GM12878 (cell line): ENCODE measurements at regions not wholly inside any gene's neighbourhood (a gene's known extent, or its start where the extent isn't known, plus 50 kb on each side); places are given as distances from the start of the nearest gene placed in this dataset.

Source experiments
- ATAC-seq: fragments of 200-7000 bp; cut with Tn5 transposase; 3 replicates; pipeline ENCODE4 v1.9.1; 2020; ENCODE audit warnings: mild to moderate bottlenecking, moderate library complexity
- BruUV-seq: library from RNA; stranded (reverse); fragments of 400-500 nt; replicated peaks from 2 replicates; lab custom pipeline; 2021; lab: Mats Ljungman, UMichigan
- CTCF ChIA-PET: fragments of 300-600 bp; sonication (Branson Sonifier 250); formaldehyde crosslinking; extraction: SDS; loops from one replicate; lab custom pipeline; 2021; ENCODE audit warnings: inconsistent platforms; lab: Yijun Ruan, JAX
- POLR2A ChIA-PET: fragments of 350-600 bp; formaldehyde crosslinking; extraction: SDS; loops from one replicate; lab custom pipeline; 2021; ENCODE audit warnings: inconsistent platforms; lab: Charles Lee
- RAD21 ChIA-PET: fragments of 300-600 bp; sonication (Branson Sonifier 250); formaldehyde crosslinking; loops from one replicate; lab custom pipeline; 2023; ENCODE audit warnings: antibody characterized with exemption; ENCODE audit not compliant: unreplicated experiment; lab: Charles Lee
- SMC1A ChIA-PET: fragments of 300-600 bp; sonication (Branson Sonifier 250); formaldehyde crosslinking; loops from one replicate; lab custom pipeline; 2023; ENCODE audit not compliant: unreplicated experiment, uncharacterized antibody; lab: Charles Lee
- DNase-seq: peaks from one replicate; pipeline ENCODE4 v3.0.0-alpha.2; 2011; ENCODE audit warnings: low read depth, low spot score
- FAIRE-seq: peaks from 3 replicates; lab custom pipeline; 2011; peaks lifted over from hg19 to GRCh38; lab: Jason Lieb, UNC
- H2AFZ ChIP-seq: 2 replicates; pipeline ENCODE4 v1.6.0; 2011; ENCODE audit warnings: low read depth, low read length, control low read depth; ENCODE audit not compliant: control insufficient read depth
- H3K27ac ChIP-seq: 2 replicates; pipeline ENCODE4 v1.5.1; 2011; ENCODE audit warnings: control low read depth; ENCODE audit not compliant: control insufficient read depth, insufficient read depth
- H3K27me3 ChIP-seq, 2 experiments: replicated peaks in 1 of 2; 2 replicates each; pipeline versions ENCODE4 v1.6.0 to v1.6.1; 2011; ENCODE audit warnings: low read length in 1 of 2; ENCODE audit not compliant: control insufficient read depth in 2 of 2, insufficient read depth in 2 of 2
- H3K36me3 ChIP-seq, 2 experiments: 2 replicates each; pipeline ENCODE4 v1.5.1; 2011; ENCODE audit warnings: low read length in 1 of 2; ENCODE audit not compliant: control insufficient read depth in 2 of 2, insufficient read depth in 2 of 2
- H3K4me1 ChIP-seq: 2 replicates; pipeline ENCODE4 v1.6.1; 2011; ENCODE audit warnings: mild to moderate bottlenecking, low read length, moderate library complexity, mixed read lengths; ENCODE audit not compliant: control insufficient read depth, insufficient read depth
- H3K4me2 ChIP-seq: 2 replicates; pipeline ENCODE4 v1.6.0; 2011; ENCODE audit warnings: control low read depth; ENCODE audit not compliant: control insufficient read depth, insufficient read depth
- H3K4me3 ChIP-seq: fragments of 200-600 bp; sonication (generic); 2 replicates; pipeline ENCODE4 v1.5.1; 2016
- H3K79me2 ChIP-seq: 2 replicates; pipeline ENCODE4 v1.6.0; 2011; ENCODE audit warnings: low read length; ENCODE audit not compliant: control insufficient read depth, insufficient read depth
- H3K9ac ChIP-seq: 2 replicates; pipeline ENCODE4 v1.8.0; 2011; ENCODE audit warnings: low read length, control low read depth, mixed read lengths; ENCODE audit not compliant: control insufficient read depth, insufficient read depth
- H3K9me3 ChIP-seq: replicated peaks from 3 replicates; pipeline ENCODE4 v1.5.1; 2011; ENCODE audit warnings: mild to moderate bottlenecking, low read length; ENCODE audit not compliant: control insufficient read depth, insufficient read depth
- H4K20me1 ChIP-seq: 2 replicates; pipeline ENCODE4 v1.6.0; 2011; ENCODE audit not compliant: control insufficient read depth, insufficient read depth
- BACH1 ChIP-seq: fragments of 450-650 bp; IDR thresholded peaks from 2 replicates; pipeline ENCODE4 v1.6.1; 2017; ENCODE audit warnings: mild to moderate bottlenecking, borderline replicate concordance
- BCLAF1 ChIP-seq: fragments of 450-650 bp; IDR thresholded peaks from 2 replicates; pipeline ENCODE4 v1.6.1; 2017; ENCODE audit warnings: antibody characterized with exemption, mild to moderate bottlenecking, moderate library complexity
- CHD2 ChIP-seq: IDR thresholded peaks from 2 replicates; pipeline ENCODE4 v1.6.1; 2011; ENCODE audit warnings: low read depth, low read length, improper control_type of control experiment, borderline replicate concordance
- ELK1 ChIP-seq: IDR thresholded peaks from 2 replicates; pipeline ENCODE4 v1.6.1; 2012; ENCODE audit warnings: low read depth, low read length, improper control_type of control experiment
- KDM1A ChIP-seq: fragments of 200-600 bp; sonication (generic); IDR thresholded peaks from 2 replicates; pipeline ENCODE4 v1.6.1; 2016; ENCODE audit warnings: borderline replicate concordance
- MYC ChIP-seq: IDR thresholded peaks from 2 replicates; pipeline ENCODE4 v1.6.1; 2011; ENCODE audit warnings: mild to moderate bottlenecking, low read length, moderate library complexity, inconsistent platforms; ENCODE audit not compliant: insufficient read depth, insufficient replicate concordance, insufficient read length, severe bottlenecking
- NFYA ChIP-seq: IDR thresholded peaks from 2 replicates; pipeline ENCODE4 v1.6.1; 2011; ENCODE audit warnings: low read depth, mild to moderate bottlenecking, low read length, improper control_type of control experiment, borderline replicate concordance
- NR2C1 ChIP-seq: fragments of 450-650 bp; IDR thresholded peaks from 2 replicates; pipeline ENCODE4 v1.6.1; 2017; ENCODE audit warnings: antibody characterized with exemption, mild to moderate bottlenecking, moderate library complexity
- ZNF24 ChIP-seq: fragments of 450-650 bp; IDR thresholded peaks from 2 replicates; pipeline ENCODE4 v1.6.1; 2017; ENCODE audit warnings: antibody characterized with exemption, mild to moderate bottlenecking
- WGBS: methylation state at CpG from one replicate; pipeline ENCODE4 v1.1.6; 2016; ENCODE audit warnings: low lambda C conversion rate; ENCODE audit not compliant: insufficient replicate concordance, insufficient coverage; ENCODE audit errors: missing lambda C conversion rate; 5-methylcytosine and 5-hydroxymethylcytosine counted together
- in situ Hi-C: fragments of 300-500 bp; cut with MboI; formaldehyde crosslinking; loops from 9 replicates; pipeline ENCODE4 v1.14.3; 2018; ENCODE audit warnings: mixed read lengths
- intact Hi-C: fragments of 100-400 bp; cut with micrococcal nuclease; formaldehyde crosslinking; loops from one replicate; pipeline ENCODE4 v1.14.2; 2022; ENCODE audit not compliant: unreplicated experiment

DNA sequence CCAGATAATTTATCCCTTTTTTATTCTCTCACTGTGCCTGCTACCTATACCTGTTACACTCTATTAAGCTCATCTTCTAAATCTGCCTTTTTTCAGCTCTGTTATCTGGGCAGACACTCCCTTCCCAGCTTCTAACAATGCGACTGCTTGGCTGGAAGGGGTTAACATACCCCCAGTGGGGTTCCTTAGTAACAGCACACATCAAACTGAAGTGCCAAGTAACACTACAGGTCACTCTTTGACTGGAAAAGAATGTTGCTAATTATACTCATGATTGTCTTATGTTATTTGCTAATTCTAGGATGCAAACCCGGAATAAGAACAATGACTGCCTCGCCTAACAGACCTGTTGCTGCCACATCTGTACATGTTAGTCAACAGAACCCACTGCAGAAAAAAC is 203.5 kb downstream of the EPM2A start:
- Histone ChIP-seq H3K27ac (no peak overlapping the region), H3K27me3 (no peaks in the 10 kb centered on the region), H3K4me3 (no peak overlapping the region), H3K9ac (no peak overlapping the region), H3K79me2 (no peaks in the 10 kb centered on the region), H3K36me3 (no peaks in the 10 kb centered on the region), H3K4me1 (no peaks in the 10 kb centered on the region), H4K20me1 (no peaks in the 10 kb centered on the region), H3K4me2 (no peak overlapping the region), H2AFZ (no peak overlapping the region), H3K9me3 (no peaks in the 10 kb centered on the region)
- FAIRE-seq (no peak), DNase-seq (no peak), ATAC-seq (no peak)
- no peak for TF ChIP-seq NFYA
- no peak for TF ChIP-seq KDM1A
- TF ChIP-seq MYC = no peak
- no peak for TF ChIP-seq ZNF24
- no peak for TF ChIP-seq ELK1
- no peak for TF ChIP-seq CHD2
- no peak for TF ChIP-seq NR2C1
- no peak for TF ChIP-seq BACH1
- TF ChIP-seq BCLAF1 = no peak
- intact Hi-C loops = no loop called here
- SMC1A ChIA-PET = no interaction called here
- WGBS = 25% methylated on average over 3 of the region's 3 CpGs
- in situ Hi-C loops = no loop called here
- CTCF ChIA-PET = no interaction called here
- no TSS peak for BruUV-seq
- RAD21 ChIA-PET = no interaction called here
- POLR2A ChIA-PET = no interaction called here
